Uterus (tissue), 3 donors: ENCODE measurements at regions not wholly inside any gene's neighbourhood (a gene's known extent, or its start where the extent isn't known, plus 50 kb on each side); places are given as distances from the start of the nearest gene placed in this dataset.

Experiments
- DNase-seq, 2 donors: peaks; one replicate each; pipeline ENCODE4 v3.0.0-alpha.2; 2019 to 2020
- H3K27ac ChIP-seq, 2 donors: fragments of 200-600 bp; sonication (generic); 1 replicate in 1 of 2; 2 replicates in 1 of 2; pipeline ENCODE4 v1.5.1; 2016 to 2018
- H3K27me3 ChIP-seq, 2 donors: fragments of 200-600 bp; sonication (generic); one replicate each; pipeline ENCODE4 v1.5.1; 2018 to 2019; ENCODE audit warnings: control low read depth in 1 of 2
- H3K36me3 ChIP-seq, 2 donors: fragments of 200-600 bp; sonication (generic); one replicate each; pipeline ENCODE4 v1.5.1; 2019; ENCODE audit warnings: control low read depth in 1 of 2
- H3K4me1 ChIP-seq, 2 donors: fragments of 200-600 bp; sonication (generic); one replicate each; pipeline ENCODE4 v1.5.1; 2018 to 2019; ENCODE audit warnings: control low read depth in 1 of 2
- H3K4me3 ChIP-seq, 2 donors: fragments of 200-600 bp; sonication (generic); 1 replicate in 1 of 2; 2 replicates in 1 of 2; pipeline ENCODE4 v1.5.1; 2018 to 2019; ENCODE audit warnings: mild to moderate bottlenecking in 1 of 2
- H3K9me3 ChIP-seq, 2 donors: fragments of 200-600 bp; sonication (generic); one replicate each; pipeline ENCODE4 v1.5.1; 2019; ENCODE audit warnings: control low read depth in 1 of 2
- CTCF ChIP-seq, 4 experiments: fragments of 200-600 bp in 2 of 4; fragments of 450-650 bp in 2 of 4; sonication (generic) in 2 of 4; IDR thresholded peaks; one replicate each; pipeline ENCODE4 v1.5.1; 2016 to 2019; ENCODE audit warnings: antibody characterized with exemption in 4 of 4, mild to moderate bottlenecking in 2 of 4, moderate library complexity in 1 of 4
- POLR2A ChIP-seq, 2 donors: fragments of 450-650 bp; IDR thresholded peaks; one replicate each; pipeline ENCODE4 v1.6.1; 2016; ENCODE audit warnings: antibody characterized with exemption in 2 of 2, mild to moderate bottlenecking in 1 of 2, moderate library complexity in 1 of 2
- intact Hi-C: fragments of 100-400 bp; cut with DNase I; formaldehyde crosslinking; loops from one replicate; pipeline ENCODE4 v1.15.1; 2023; ENCODE audit warnings: low total_unique reads
- donor health status: DM: yes; HTN: yes; CAD: no.

- DNase-seq = no peak
- Histone ChIP-seq H3K9me3 (no peaks in the 10 kb centered on the region), H3K27me3 (no peaks in the 10 kb centered on the region), H3K4me1 (no peaks in the 10 kb centered on the region), H3K4me3 (no peak overlapping the region), H3K27ac (no peak overlapping the region), H3K36me3 (no peaks in the 10 kb centered on the region)
- intact Hi-C loops = no loop called here
- no peak for TF ChIP-seq CTCF (IDR thresholded peaks at IDR 0.05)
- no peak for TF ChIP-seq POLR2A (IDR thresholded peaks at IDR 0.05)
These were observed 858.8 kb downstream of the METTL15 start for GRCh38 chr11:28966951-28967350.

GRCh38 chr11:28965819-28966218, 857.6 kb downstream of the METTL15 start:
- Histone ChIP-seq H3K27ac (no peak overlapping the region), H3K4me3 (no peak overlapping the region), H3K27me3 (no peaks in the 10 kb centered on the region), H3K9me3 (no peaks in the 10 kb centered on the region), H3K36me3 (no peaks in the 10 kb centered on the region), H3K4me1 (no peaks in the 10 kb centered on the region)
- DNase-seq = no peak
- intact Hi-C loops = no loop called here
- TF ChIP-seq POLR2A (IDR thresholded peaks at IDR 0.05) (no peak), CTCF (IDR thresholded peaks at IDR 0.05) (no peak)

- H3K4me1 ChIP-seq = no peaks in the 10 kb centered on the region
- no peak overlapping the region for H3K4me3 ChIP-seq
- H3K36me3 ChIP-seq = no peaks in the 10 kb centered on the region
- no peak for DNase-seq
- intact Hi-C loops = no loop called here
- H3K9me3 ChIP-seq = no peaks in the 10 kb centered on the region
- H3K27ac ChIP-seq = no peak overlapping the region
- TF ChIP-seq POLR2A (IDR thresholded peaks at IDR 0.05) (no peak), CTCF (IDR thresholded peaks at IDR 0.05) (no peak)
- H3K27me3 ChIP-seq = no peaks in the 10 kb centered on the region
These were observed 856.6 kb downstream of the METTL15 start for GRCh38 chr11:28964811-28965210.

- H3K9me3 ChIP-seq = no peaks in the 10 kb centered on the region
- no peak for TF ChIP-seq POLR2A (IDR thresholded peaks at IDR 0.05)
- no peak for TF ChIP-seq CTCF (IDR thresholded peaks at IDR 0.05)
- H3K4me3 ChIP-seq = no peak overlapping the region
- DNase-seq = no peak
- no peaks in the 10 kb centered on the region for H3K36me3 ChIP-seq
- intact Hi-C loops = no loop called here
- no peak overlapping the region for H3K27ac ChIP-seq
- no peaks in the 10 kb centered on the region for H3K4me1 ChIP-seq
- H3K27me3 ChIP-seq = no peaks in the 10 kb centered on the region
These were observed 855.0 kb downstream of the METTL15 start for GRCh38 chr11:28963187-28963586.

GRCh38 chr11:28962502-28962901, 854.3 kb downstream of the METTL15 start:
- no peak for DNase-seq
- no peaks in the 10 kb centered on the region for H3K9me3 ChIP-seq
- no peak overlapping the region for H3K27ac ChIP-seq
- no peak overlapping the region for H3K4me3 ChIP-seq
- TF ChIP-seq CTCF (IDR thresholded peaks at IDR 0.05) (no peak), POLR2A (IDR thresholded peaks at IDR 0.05) (no peak)
- no peaks in the 10 kb centered on the region for H3K36me3 ChIP-seq
- intact Hi-C loops = no loop called here
- no peaks in the 10 kb centered on the region for H3K27me3 ChIP-seq
- no peaks in the 10 kb centered on the region for H3K4me1 ChIP-seq
